ENCODE measurements at regions not wholly inside any gene's neighbourhood (a gene's known extent, or its start where the extent isn't known, plus 50 kb on each side); places are given as distances from the start of the nearest gene placed in this dataset.

DNA sequence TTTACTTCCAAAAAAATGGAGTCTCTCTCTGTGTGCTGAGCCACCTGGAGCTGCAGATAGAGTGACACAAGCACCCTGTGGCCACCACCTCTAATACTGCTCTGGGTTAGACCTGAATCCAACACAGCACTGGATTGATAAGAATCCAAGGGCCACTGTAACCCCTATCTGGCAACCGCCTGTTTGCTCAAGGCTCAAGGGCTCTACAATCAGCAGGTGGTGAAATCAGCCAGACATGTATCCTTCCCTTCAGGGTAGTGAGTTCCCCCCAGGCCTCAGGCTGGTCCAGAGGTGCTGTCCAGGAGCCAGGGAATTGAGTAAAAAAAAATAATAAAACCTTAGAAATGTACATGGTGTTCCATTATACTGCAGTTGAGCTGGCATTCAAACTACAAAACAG, 509.0 kb downstream of the KIF4B start:
- Histone ChIP-seq H3K27ac (ENCODE audit: low read depth in 2 of 2, low read length in 2 of 2) (no peak overlapping the region), H3K9me3 (ENCODE audit: control insufficient read depth in 2 of 3, insufficient read depth in 1 of 3, low read length in 3 of 3) (no peaks in the 10 kb centered on the region), H3K27me3 (ENCODE audit: control insufficient read depth, insufficient read depth, low read length) (no peaks in the 10 kb centered on the region), H3K9ac (ENCODE audit: low read length in 3 of 3) (no peak overlapping the region), H3K4me1 (ENCODE audit: control insufficient read depth in 2 of 3, insufficient read depth in 2 of 3, low read depth in 1 of 3, low read length in 3 of 3) (no peaks in the 10 kb centered on the region), H3K4me3 (ENCODE audit: low read length in 3 of 3) (no peak overlapping the region), H3K36me3 (ENCODE audit: control insufficient read depth in 2 of 3, insufficient read depth in 3 of 3, low read length in 3 of 3) (no peaks in the 10 kb centered on the region)
- DNase-seq (no peak), FAIRE-seq (no peak)
- intact Hi-C loops (cut with DNase I): no loop called here
- no peak for TF ChIP-seq CTCF (IDR thresholded peaks at IDR 0.05; ENCODE audit: borderline replicate concordance, extremely low read depth, insufficient read depth)

DNA sequence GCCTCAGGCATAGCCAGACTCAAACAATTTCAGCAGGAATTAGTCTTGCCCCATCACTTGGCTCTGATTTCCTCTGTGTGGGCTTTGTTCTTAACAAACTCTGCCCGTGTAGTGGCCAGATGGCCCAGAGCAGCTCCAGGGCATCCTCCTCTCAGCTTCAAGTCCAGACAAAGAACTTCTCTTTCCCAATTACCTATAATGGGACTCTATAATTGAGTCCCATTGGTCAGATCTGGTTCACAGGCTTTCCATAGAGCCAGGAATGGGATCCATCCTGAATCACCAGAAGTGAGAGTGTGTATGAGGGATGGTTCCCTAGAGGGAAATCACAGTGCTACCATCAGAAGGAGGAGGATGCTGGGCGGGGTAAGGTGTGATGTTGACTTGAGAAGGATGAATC, 515.8 kb downstream of the KIF4B start:
- intact Hi-C loops (cut with DNase I): no loop called here
- Histone ChIP-seq H3K4me1 (ENCODE audit: control insufficient read depth in 2 of 3, insufficient read depth in 2 of 3, low read depth in 1 of 3, low read length in 3 of 3) (no peaks in the 10 kb centered on the region), H3K27me3 (ENCODE audit: control insufficient read depth, insufficient read depth, low read length) (no peaks in the 10 kb centered on the region), H3K36me3 (ENCODE audit: control insufficient read depth in 2 of 3, insufficient read depth in 3 of 3, low read length in 3 of 3) (no peaks in the 10 kb centered on the region), H3K27ac (ENCODE audit: low read depth in 2 of 2, low read length in 2 of 2) (no peak overlapping the region), H3K4me3 (ENCODE audit: low read length in 3 of 3) (no peak overlapping the region), H3K9me3 (ENCODE audit: control insufficient read depth in 2 of 3, insufficient read depth in 1 of 3, low read length in 3 of 3) (no peaks in the 10 kb centered on the region), H3K9ac (ENCODE audit: low read length in 3 of 3) (no peak overlapping the region)
- no peak for TF ChIP-seq CTCF (IDR thresholded peaks at IDR 0.05; ENCODE audit: borderline replicate concordance, extremely low read depth, insufficient read depth)
- no peak for DNase-seq
- FAIRE-seq: no peak

GRCh38 chr5:155530046-155530445, 516.5 kb downstream of the KIF4B start:
- FAIRE-seq (no peak), DNase-seq (no peak)
- H3K27me3 ChIP-seq (ENCODE audit: control insufficient read depth, insufficient read depth, low read length): no peaks in the 10 kb centered on the region
- H3K4me3 ChIP-seq (ENCODE audit: low read length in 3 of 3): no peak overlapping the region
- H3K27ac ChIP-seq (ENCODE audit: low read depth in 2 of 2, low read length in 2 of 2): no peak overlapping the region
- TF ChIP-seq CTCF (IDR thresholded peaks at IDR 0.05; ENCODE audit: borderline replicate concordance, extremely low read depth, insufficient read depth): no peak
- H3K9ac ChIP-seq (ENCODE audit: low read length in 3 of 3): no peak overlapping the region
- intact Hi-C loops (cut with DNase I): no loop called here
- H3K36me3 ChIP-seq (ENCODE audit: control insufficient read depth in 2 of 3, insufficient read depth in 3 of 3, low read length in 3 of 3): no peaks in the 10 kb centered on the region
- H3K9me3 ChIP-seq (ENCODE audit: control insufficient read depth in 2 of 3, insufficient read depth in 1 of 3, low read length in 3 of 3): no peaks in the 10 kb centered on the region
- no peaks in the 10 kb centered on the region for H3K4me1 ChIP-seq (ENCODE audit: control insufficient read depth in 2 of 3, insufficient read depth in 2 of 3, low read depth in 1 of 3, low read length in 3 of 3)

GRCh38 chr5:155532621-155533311, 519.2 kb downstream of the KIF4B start:
- H3K4me1 ChIP-seq (ENCODE audit: control insufficient read depth in 2 of 3, insufficient read depth in 2 of 3, low read depth in 1 of 3, low read length in 3 of 3): no peaks in the 10 kb centered on the region
- H3K4me3 ChIP-seq (ENCODE audit: low read length in 3 of 3): no peak overlapping the region
- FAIRE-seq (no peak), DNase-seq (no peak)
- no peak overlapping the region for H3K27ac ChIP-seq (ENCODE audit: low read depth in 2 of 2, low read length in 2 of 2)
- no peak for TF ChIP-seq CTCF (IDR thresholded peaks at IDR 0.05; ENCODE audit: borderline replicate concordance, extremely low read depth, insufficient read depth)
- no peaks in the 10 kb centered on the region for H3K36me3 ChIP-seq (ENCODE audit: control insufficient read depth in 2 of 3, insufficient read depth in 3 of 3, low read length in 3 of 3)
- H3K9ac ChIP-seq (ENCODE audit: low read length in 3 of 3): no peak overlapping the region
- intact Hi-C loops (cut with DNase I): no loop called here
- H3K27me3 ChIP-seq (ENCODE audit: control insufficient read depth, insufficient read depth, low read length): no peaks in the 10 kb centered on the region
- no peaks in the 10 kb centered on the region for H3K9me3 ChIP-seq (ENCODE audit: control insufficient read depth in 2 of 3, insufficient read depth in 1 of 3, low read length in 3 of 3)

Measured in kidney (tissue), 13 donors.